ENCODE measurements at regions not wholly inside any gene's neighbourhood (a gene's known extent, or its start where the extent isn't known, plus 50 kb on each side); places are given as distances from the start of the nearest gene placed in this dataset.
"Not testable (repeated sequence)": the region's sequence is repeated elsewhere in the genome, so short reads cannot be mapped to it uniquely, and the experiment has no call there.

GRCh38 chr4:30553706-30554105 is 166.5 kb upstream of the PCDH7 start:
- no peak for TF ChIP-seq CTCF (IDR thresholded peaks at IDR 0.05)
- ATAC-seq (no peak), DNase-seq (no peak)
- Histone ChIP-seq H3K27me3 (no peaks in the 10 kb centered on the region), H3K9me3 (no peaks in the 10 kb centered on the region), H3K4me3 (no peak overlapping the region), H3K27ac (no peak overlapping the region), H3K36me3 (replicated peaks in 1 of 2; ENCODE audit: insufficient read depth in 1 of 2, low read depth in 2 of 2) (no peaks in the 10 kb centered on the region), H3K4me1 (no peaks in the 10 kb centered on the region)
- intact Hi-C loops (cut with DNase I) = no loop called here
- 11 to 47% methylated on average over 1 of the region's 1 CpG for WGBS, 2 donors

- intact Hi-C loops (cut with DNase I) = no loop called here
- Histone ChIP-seq H3K4me3 (no peak overlapping the region), H3K36me3 (replicated peaks in 1 of 2; ENCODE audit: insufficient read depth in 1 of 2, low read depth in 2 of 2) (no peaks in the 10 kb centered on the region), H3K4me1 (no peaks in the 10 kb centered on the region), H3K9me3 (no peaks in the 10 kb centered on the region), H3K27ac (no peak overlapping the region), H3K27me3 (no peaks in the 10 kb centered on the region)
- no peak for ATAC-seq
- no peak for DNase-seq
- WGBS, 2 donors = 71 to 79% methylated on average over 1 of the region's 1 CpG
- no peak for TF ChIP-seq CTCF (IDR thresholded peaks at IDR 0.05)
- no peak for TF ChIP-seq POLR2A (IDR thresholded peaks at IDR 0.05)
Measured at GRCh38 chr4:30555775-30556174, 164.4 kb upstream of the PCDH7 start.

DNA sequence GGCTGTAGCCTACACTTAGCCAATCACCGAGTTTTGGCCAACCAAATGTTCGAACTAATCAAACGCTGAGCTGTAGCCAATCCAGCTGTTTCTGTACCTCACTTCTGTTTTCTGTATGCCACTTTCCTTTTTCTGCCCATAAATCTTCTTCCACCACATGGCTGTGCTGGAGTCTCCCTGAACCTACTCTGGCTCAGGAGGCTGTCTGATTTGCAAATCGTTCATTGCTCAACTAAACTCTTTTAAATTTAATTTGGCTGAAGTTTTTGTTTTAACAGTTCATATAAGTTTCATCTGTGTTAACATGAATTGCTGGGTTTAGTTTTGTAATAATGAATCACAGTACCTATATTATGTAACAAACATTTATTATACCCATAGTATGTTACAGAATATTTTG is 160.7 kb upstream of the PCDH7 start:
- H3K27me3 ChIP-seq = no peaks in the 10 kb centered on the region
- DNase-seq (no peak), ATAC-seq (no peak)
- TF ChIP-seq POLR2A (IDR thresholded peaks at IDR 0.05) = no peak
- TF ChIP-seq CTCF (IDR thresholded peaks at IDR 0.05) = no peak
- H3K36me3 ChIP-seq (replicated peaks in 1 of 2; ENCODE audit: insufficient read depth in 1 of 2, low read depth in 2 of 2) = no peaks in the 10 kb centered on the region
- WGBS, 2 donors = 67 to 69% methylated on average over 4 of the region's 4 CpGs
- no peaks in the 10 kb centered on the region for H3K9me3 ChIP-seq
- intact Hi-C loops (cut with DNase I) = no loop called here
- H3K4me1 ChIP-seq = no peaks in the 10 kb centered on the region
- no peak overlapping the region for H3K4me3 ChIP-seq
- H3K27ac ChIP-seq = no peak overlapping the region

- ATAC-seq = no peak
- DNase-seq = no peak
- WGBS, 2 donors = 67 to 100% methylated on average over 1 to 9 of the region's 9 CpGs
- TF ChIP-seq CTCF (IDR thresholded peaks at IDR 0.05) = no peak
- no peak for TF ChIP-seq POLR2A (IDR thresholded peaks at IDR 0.05)
- Histone ChIP-seq H3K9me3 (no peaks in the 10 kb centered on the region), H3K4me3 (no peak overlapping the region), H3K36me3 (replicated peaks in 1 of 2; ENCODE audit: insufficient read depth in 1 of 2, low read depth in 2 of 2) (no peaks in the 10 kb centered on the region), H3K4me1 (no peaks in the 10 kb centered on the region), H3K27ac (no peak overlapping the region), H3K27me3 (no peaks in the 10 kb centered on the region)
- intact Hi-C loops (cut with DNase I) = no loop called here
Measured at GRCh38 chr4:30586850-30587249, 133.3 kb upstream of the PCDH7 start.

DNA sequence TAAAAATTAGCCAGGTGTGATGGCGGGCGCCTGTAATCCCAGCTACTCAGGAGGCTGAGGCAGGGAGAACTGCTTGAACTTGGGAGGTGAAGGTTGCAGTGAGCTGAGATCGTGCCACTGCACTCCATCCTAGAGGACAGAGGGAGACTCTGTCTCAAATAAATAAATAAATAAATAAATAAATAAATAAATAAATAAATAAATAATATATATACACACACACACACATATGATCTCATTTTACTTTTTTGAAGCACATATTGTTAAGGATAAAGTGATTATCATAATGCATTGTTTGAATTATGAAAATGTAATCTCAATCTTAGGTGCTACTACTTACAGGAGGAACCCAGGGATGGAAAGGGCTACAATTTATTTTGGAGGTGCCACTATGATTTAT is 130.5 kb upstream of the PCDH7 start:
- H3K36me3 ChIP-seq (replicated peaks in 1 of 2; ENCODE audit: insufficient read depth in 1 of 2, low read depth in 2 of 2); ATAC-seq; H3K27ac ChIP-seq; DNase-seq; H3K4me1 ChIP-seq; intact Hi-C loops (cut with DNase I); H3K9me3 ChIP-seq; H3K27me3 ChIP-seq; H3K4me3 ChIP-seq: not testable (repeated sequence)
- WGBS, 2 donors = 77 to 82% methylated on average over 3 of the region's 3 CpGs

Measured in body of pancreas (tissue), 4 donors.